Right cardiac atrium (tissue), 5 donors: ENCODE measurements at regions not wholly inside any gene's neighbourhood (a gene's known extent, or its start where the extent isn't known, plus 50 kb on each side); places are given as distances from the start of the nearest gene placed in this dataset.

ENCODE experiments used
- ATAC-seq, 2 donors: fragments of 200-7000 bp; cut with Tn5 transposase; one replicate each; pipeline versions ENCODE4 v1.8.0 to v1.9.1; 2020; ENCODE audit warnings: moderate library complexity in 2 of 2, mild to moderate bottlenecking in 1 of 2
- DNase-seq, 3 donors: peaks; one replicate each; pipeline ENCODE4 v3.0.0-alpha.2; 2020
- H3K27ac ChIP-seq: one replicate; pipeline ENCODE4 v1.5.1; 2013; ENCODE audit warnings: mild to moderate bottlenecking, low read length, control low read depth, moderate library complexity
- H3K27me3 ChIP-seq: one replicate; pipeline ENCODE4 v1.6.1; 2013; ENCODE audit not compliant: control insufficient read depth, insufficient read depth
- H3K4me1 ChIP-seq: one replicate; pipeline ENCODE4 v1.6.1; 2013; ENCODE audit warnings: low read length; ENCODE audit not compliant: control insufficient read depth, insufficient read depth
- H3K4me3 ChIP-seq: one replicate; pipeline ENCODE4 v1.5.1; 2013; ENCODE audit warnings: low read length, control low read depth
- H3K9me3 ChIP-seq: one replicate; pipeline ENCODE4 v1.6.1; 2013; ENCODE audit warnings: low read length; ENCODE audit not compliant: control insufficient read depth
- WGBS: extraction: QIAGEN DNeasy Blood & Tissue Kit; methylation state at CpG from one replicate; pipeline ENCODE4 v1.1.7; 2013; 5-methylcytosine and 5-hydroxymethylcytosine counted together
- intact Hi-C, 4 donors: fragments of 100-400 bp; cut with DNase I; formaldehyde crosslinking; loops; one replicate each; pipeline versions ENCODE4 v1.11.0 to v1.14.0; 2022 to 2023
- donor health status: healthy with polysubstance abuse.
- donor health status: DM: no; HTN: yes; CAD: no.
- donor health status: DM: no; HTN: no; CAD: no.
- donor health status: DM: no; HTN: yes; CAD: no; lungs with severe emphysema.
- donor health status: DM: yes; HTN: yes; CAD: no.

DNA sequence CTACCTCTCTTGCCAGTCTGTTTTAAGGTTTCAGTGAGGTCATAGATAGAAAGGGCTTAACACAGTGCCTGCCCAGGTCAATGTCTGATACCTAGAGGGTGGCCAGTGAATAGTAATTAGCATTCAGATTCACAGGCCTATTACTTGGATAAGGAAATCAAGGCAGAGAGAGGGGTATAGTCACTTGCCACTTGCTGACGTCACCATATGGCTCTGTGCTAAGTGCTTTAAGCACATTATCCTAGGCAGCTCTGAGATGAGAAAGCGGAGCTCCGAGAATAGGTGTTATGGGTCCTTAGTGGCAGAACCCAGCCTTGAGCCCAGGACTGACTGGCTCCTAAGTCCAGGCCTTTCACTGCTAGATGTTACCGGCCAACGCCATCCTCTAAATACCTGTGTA, 51.5 kb upstream of the DAB1 start:
- WGBS, result 92% methylated on average over 5 of the region's 5 CpGs
- Histone ChIP-seq H3K9me3 (no peaks in the 10 kb centered on the region), H3K4me3 (no peak overlapping the region), H3K4me1 (no peaks in the 10 kb centered on the region), H3K27me3 (no peaks in the 10 kb centered on the region), H3K27ac (no peak overlapping the region)
- intact Hi-C loops, result no loop called here
- no peak for DNase-seq
- ATAC-seq, result no peak

DNA sequence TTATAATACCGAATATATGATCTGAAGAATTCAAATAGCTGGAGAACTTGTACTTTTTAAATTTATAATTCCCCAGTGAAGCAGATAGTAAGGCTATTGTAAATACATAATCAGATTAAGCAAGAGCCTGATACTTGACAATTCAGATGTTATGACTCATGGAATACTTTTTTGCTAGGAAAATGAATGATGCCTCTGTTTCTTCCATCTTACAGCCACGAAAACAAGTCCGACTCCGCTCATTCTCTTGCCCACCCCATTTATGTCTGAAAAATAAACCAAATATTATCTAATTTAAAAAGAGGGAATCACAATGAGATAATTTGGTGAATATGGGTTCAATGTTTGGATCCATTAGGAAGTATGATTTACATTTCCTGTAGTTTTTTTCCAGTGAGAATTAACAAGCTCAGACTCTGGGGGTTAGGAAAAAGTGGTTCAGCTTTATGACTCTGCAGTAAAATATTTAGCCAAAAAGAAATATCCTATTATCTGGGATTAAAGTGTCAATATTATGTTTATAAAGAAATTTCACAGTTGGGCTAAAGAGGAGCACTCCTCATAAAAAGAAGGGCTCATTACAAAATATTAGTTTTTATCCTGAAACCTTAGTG, 50.4 kb upstream of the DAB1 start:
- H3K4me1 ChIP-seq, result peaks cover 2% of the 10 kb centered on the region
- H3K27ac ChIP-seq, result no peak overlapping the region
- no peaks in the 10 kb centered on the region for H3K9me3 ChIP-seq
- H3K4me3 ChIP-seq, result no peak overlapping the region
- intact Hi-C loops, result no loop called here
- no peaks in the 10 kb centered on the region for H3K27me3 ChIP-seq
- 75% methylated on average over 4 of the region's 4 CpGs for WGBS
- ATAC-seq (no peak), DNase-seq (no peak)
